ENCODE measurements at regions not wholly inside any gene's neighbourhood (a gene's known extent, or its start where the extent isn't known, plus 50 kb on each side); places are given as distances from the start of the nearest gene placed in this dataset.
A peak's percentile ranks its signal among the peaks of the same experiment; 100 is the strongest.

DNA sequence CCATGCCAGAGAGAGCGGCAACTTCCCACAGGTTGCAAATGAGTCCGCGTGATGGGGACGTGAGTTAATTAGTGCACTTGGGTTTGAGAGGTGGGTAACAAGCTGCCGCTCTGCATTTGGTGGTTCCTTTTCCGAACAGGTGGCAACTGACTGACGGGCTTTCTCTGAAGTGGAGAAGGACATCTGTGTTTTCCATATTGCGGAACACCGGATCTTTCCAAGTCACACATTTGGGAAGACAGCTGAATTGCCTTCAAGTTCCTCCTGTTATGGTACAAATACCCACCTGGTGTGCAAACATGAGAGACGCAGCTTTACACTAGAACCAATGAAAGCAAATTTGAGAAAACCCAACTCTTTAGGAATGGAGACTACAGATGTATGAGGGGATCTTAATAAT, 451.3 kb upstream of the ZFHX3 start:
- ChIA-PET POLR2A (ENCODE audit: partially characterized antibody) (no interaction called here), CTCF (ENCODE audit: partially characterized antibody) (no interaction called here)
- WGBS, 2 experiments (ENCODE audit: extremely low coverage in 1 of 2, insufficient coverage in 1 of 2, insufficient read length in 1 of 2, insufficient replicate concordance in 2 of 2, low coverage in 1 of 2, low lambda C conversion rate in 2 of 2, missing lambda C conversion rate in 1 of 2), result 96% methylated on average over 10 of the region's 10 CpGs; no CpG with 5 or more reads in 1 of the 2 experiments
- no peak overlapping the region for H2BK5ac ChIP-seq (ENCODE audit: low read depth, low read length)
- H3K4me3 ChIP-seq (ENCODE audit: extremely low read depth in 1 of 4, insufficient read depth in 2 of 4, low read depth in 3 of 4, low read length in 4 of 4), result no peak overlapping the region
- H3K56ac ChIP-seq (replicated peaks; ENCODE audit: insufficient read length, low read depth, low read length), result no peak overlapping the region
- no peaks in the 10 kb centered on the region for H3K9me3 ChIP-seq (ENCODE audit: insufficient read depth in 2 of 2, low read depth in 1 of 2, low read length in 1 of 2)
- no peaks in the 10 kb centered on the region; the same call in 1 of the 2 replicates for H3K79me1 ChIP-seq (ENCODE audit: low read depth, low read length)
- no peak overlapping the region for H3K14ac ChIP-seq (ENCODE audit: insufficient read length)
- H3K23me2 ChIP-seq (ENCODE audit: low read depth, low read length), result no peaks in the 10 kb centered on the region
- H3K36me3 ChIP-seq (ENCODE audit: control insufficient read depth in 2 of 4, insufficient read depth in 4 of 4, low read length in 3 of 4), result no peaks in the 10 kb centered on the region
- H3K27ac ChIP-seq (ENCODE audit: low read depth, low read length), result no peak overlapping the region
- no peaks in the 10 kb centered on the region for H4K20me1 ChIP-seq (replicated peaks in 1 of 2; ENCODE audit: control insufficient read depth in 1 of 2, insufficient read depth in 2 of 2, low read length in 2 of 2)
- H2BK15ac ChIP-seq (ENCODE audit: low read length), result no peak overlapping the region
- TF ChIP-seq SP2 (IDR thresholded peaks at IDR 0.05; ENCODE audit: low read length), result no peak
- TF ChIP-seq, protein P1, sequence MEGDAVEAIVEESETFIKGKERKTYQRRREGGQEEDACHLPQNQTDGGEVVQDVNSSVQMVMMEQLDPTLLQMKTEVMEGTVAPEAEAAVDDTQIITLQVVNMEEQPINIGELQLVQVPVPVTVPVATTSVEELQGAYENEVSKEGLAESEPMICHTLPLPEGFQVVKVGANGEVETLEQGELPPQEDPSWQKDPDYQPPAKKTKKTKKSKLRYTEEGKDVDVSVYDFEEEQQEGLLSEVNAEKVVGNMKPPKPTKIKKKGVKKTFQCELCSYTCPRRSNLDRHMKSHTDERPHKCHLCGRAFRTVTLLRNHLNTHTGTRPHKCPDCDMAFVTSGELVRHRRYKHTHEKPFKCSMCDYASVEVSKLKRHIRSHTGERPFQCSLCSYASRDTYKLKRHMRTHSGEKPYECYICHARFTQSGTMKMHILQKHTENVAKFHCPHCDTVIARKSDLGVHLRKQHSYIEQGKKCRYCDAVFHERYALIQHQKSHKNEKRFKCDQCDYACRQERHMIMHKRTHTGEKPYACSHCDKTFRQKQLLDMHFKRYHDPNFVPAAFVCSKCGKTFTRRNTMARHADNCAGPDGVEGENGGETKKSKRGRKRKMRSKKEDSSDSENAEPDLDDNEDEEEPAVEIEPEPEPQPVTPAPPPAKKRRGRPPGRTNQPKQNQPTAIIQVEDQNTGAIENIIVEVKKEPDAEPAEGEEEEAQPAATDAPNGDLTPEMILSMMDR (IDR thresholded peaks at IDR 0.05; ENCODE audit: control extremely low read depth in 1 of 3, insufficient read depth in 1 of 3, low read depth in 1 of 3, low read length in 3 of 3), result no peak
- TF ChIP-seq EZH2 (IDR thresholded peaks at IDR 0.05; ENCODE audit: low read depth, low read length, severe bottlenecking), result no peak
- TF ChIP-seq CEBPB (IDR thresholded peaks at IDR 0.05; ENCODE audit: low read depth, low read length), result no peak
- no peak for TF ChIP-seq EGR1 (IDR thresholded peaks at IDR 0.05; ENCODE audit: borderline replicate concordance, low read depth, low read length)
- no peak for TF ChIP-seq TCF12 (IDR thresholded peaks at IDR 0.05; ENCODE audit: low read depth, low read length)
- no peak for TF ChIP-seq RNF2 (IDR thresholded peaks at IDR 0.05; ENCODE audit: borderline replicate concordance, low read depth, low read length, missing control alignments, poor library complexity, severe bottlenecking)
- no peak for TF ChIP-seq CBX8 (IDR thresholded peaks at IDR 0.05; ENCODE audit: borderline replicate concordance, low read depth, low read length)
- no peak for TF ChIP-seq KDM4A (IDR thresholded peaks at IDR 0.05; ENCODE audit: low read depth, low read length, severe bottlenecking)
- no peak for TF ChIP-seq JUND (IDR thresholded peaks at IDR 0.05; ENCODE audit: low read length)
- TF ChIP-seq, protein P2, sequence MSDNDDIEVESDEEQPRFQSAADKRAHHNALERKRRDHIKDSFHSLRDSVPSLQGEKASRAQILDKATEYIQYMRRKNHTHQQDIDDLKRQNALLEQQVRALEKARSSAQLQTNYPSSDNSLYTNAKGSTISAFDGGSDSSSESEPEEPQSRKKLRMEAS (IDR thresholded peaks at IDR 0.05), result no peak
- TF ChIP-seq CREB1 (IDR thresholded peaks at IDR 0.05), result no peak
- FAIRE-seq (no peak), DNase-seq (ENCODE audit: low read depth in 1 of 2, low spot score in 2 of 2) (peak in 1 of 2 experiments; percentile 10)
- no peak overlapping the region for H2AFZ ChIP-seq (ENCODE audit: low read length)
- no peak overlapping the region for H3K4me2 ChIP-seq (ENCODE audit: insufficient read depth in 1 of 2, low read depth in 2 of 2, low read length in 2 of 2)
- H2BK12ac ChIP-seq (ENCODE audit: low read depth, low read length), result no peak overlapping the region
- no peaks in the 10 kb centered on the region for H3K79me2 ChIP-seq (ENCODE audit: control insufficient read depth in 1 of 2, insufficient read depth in 2 of 2, low read length in 2 of 2)
- no peaks in the 10 kb centered on the region for H3K4me1 ChIP-seq (replicated peaks in 1 of 4; ENCODE audit: control insufficient read depth in 3 of 4, insufficient read depth in 4 of 4, low read length in 3 of 4)
- no peak overlapping the region for H2AK5ac ChIP-seq (ENCODE audit: low read depth, low read length)
- H3K18ac ChIP-seq (ENCODE audit: extremely low read depth, low read length), result no peak overlapping the region
- H4K8ac ChIP-seq (ENCODE audit: extremely low read depth, insufficient read depth, low read length), result no peak overlapping the region
- H2BK120ac ChIP-seq (replicated peaks; ENCODE audit: low read depth, low read length), result no peak overlapping the region
- no peaks in the 10 kb centered on the region for H3K27me3 ChIP-seq (replicated peaks in 1 of 4; ENCODE audit: control insufficient read depth in 3 of 4, extremely low read depth in 1 of 4, insufficient read depth in 3 of 4, low read length in 3 of 4)
- no peak overlapping the region for H3K9ac ChIP-seq (replicated peaks in 1 of 4; ENCODE audit: extremely low read depth in 1 of 4, low read depth in 3 of 4, low read length in 3 of 4)
- no peak overlapping the region for H3K4ac ChIP-seq (replicated peaks; ENCODE audit: insufficient read length, low read depth, low read length)
- H4K5ac ChIP-seq (ENCODE audit: insufficient read length, low read depth, low read length), result no peak overlapping the region
- H2BK20ac ChIP-seq (ENCODE audit: low read length), result no peak overlapping the region
- H4K91ac ChIP-seq (replicated peaks; ENCODE audit: insufficient read length, low read length), result no peak overlapping the region
- no peak overlapping the region for H3K23ac ChIP-seq (ENCODE audit: insufficient read length)

Measured in H1 (cell line).